ENCODE measurements at regions not wholly inside any gene's neighbourhood (a gene's known extent, or its start where the extent isn't known, plus 50 kb on each side); places are given as distances from the start of the nearest gene placed in this dataset.

DNA sequence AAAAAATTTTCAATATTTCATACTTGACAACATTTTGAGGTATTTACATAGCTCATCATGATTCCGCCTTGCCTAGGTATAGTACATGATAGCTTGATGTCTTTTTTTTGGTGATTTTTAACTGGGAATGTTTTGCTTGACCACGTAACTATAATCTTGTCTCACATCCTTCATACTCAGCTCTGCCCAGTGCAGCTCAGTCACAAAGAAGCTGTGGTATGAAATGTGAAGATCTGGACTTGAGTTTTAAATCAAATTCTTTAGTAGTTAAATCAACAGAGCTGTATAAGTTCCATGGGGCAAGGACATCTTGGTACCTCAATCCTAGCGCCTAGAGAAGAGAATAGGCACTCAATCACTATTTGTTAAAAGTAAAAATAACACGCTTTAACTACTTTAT lies 276.3 kb upstream of the DKK2 start:
- no peak for DNase-seq

- no peak for DNase-seq
Measured at GRCh38 chr4:107304699-107305286, 268.7 kb upstream of the DKK2 start.

- no peak for DNase-seq
Measured at GRCh38 chr4:107299646-107300045, 263.5 kb upstream of the DKK2 start.

GRCh38 chr4:107292979-107293378 lies 256.9 kb upstream of the DKK2 start:
- no peak for DNase-seq

DNA sequence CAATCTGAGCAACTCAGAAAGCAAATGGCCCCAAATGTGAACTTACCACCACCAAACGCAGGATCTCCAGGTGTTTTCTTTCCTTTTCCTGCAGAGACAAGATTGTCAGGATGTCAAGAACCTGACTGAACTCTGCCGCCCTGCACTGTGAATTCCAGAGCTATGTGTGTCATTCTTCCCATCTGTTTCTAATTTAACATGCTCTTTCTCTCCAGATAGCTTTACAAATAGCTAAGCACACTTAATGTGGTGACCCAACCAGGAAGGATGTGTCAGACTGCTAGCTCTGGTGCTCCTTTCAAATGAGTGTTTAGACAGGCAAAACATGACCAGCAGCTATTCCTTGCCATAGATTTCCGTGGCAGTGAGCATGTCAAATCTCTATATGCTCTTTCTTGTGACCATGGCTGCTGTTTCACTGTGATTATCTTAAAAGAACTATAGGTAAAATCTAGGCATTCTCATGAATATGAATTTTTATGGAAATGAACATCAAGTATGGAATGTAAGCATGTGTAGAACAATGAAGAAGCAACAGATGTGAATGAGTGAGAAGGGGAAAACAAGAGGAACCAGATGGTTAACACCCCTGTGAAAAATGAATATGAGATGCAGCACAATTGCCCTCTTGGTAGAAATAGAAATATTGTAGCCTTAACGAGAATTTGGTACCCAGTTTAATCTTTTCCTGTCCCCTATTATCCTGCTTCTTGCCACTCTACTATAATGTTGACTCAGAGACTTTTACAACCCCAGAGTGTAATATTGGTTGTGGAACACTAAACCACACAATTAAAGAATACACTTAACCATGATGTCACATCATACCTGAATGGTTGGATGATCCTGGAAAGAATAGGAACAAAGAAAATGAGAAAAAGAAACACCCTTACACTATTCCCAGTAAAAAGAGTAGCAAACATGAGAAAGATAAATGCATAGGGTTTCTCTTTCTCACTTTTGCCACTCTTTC lies 247.8 kb upstream of the DKK2 start:
- DNase-seq: no peak

GRCh38 chr4:107279733-107280132 lies 243.6 kb upstream of the DKK2 start:
- no peak for DNase-seq

DNA sequence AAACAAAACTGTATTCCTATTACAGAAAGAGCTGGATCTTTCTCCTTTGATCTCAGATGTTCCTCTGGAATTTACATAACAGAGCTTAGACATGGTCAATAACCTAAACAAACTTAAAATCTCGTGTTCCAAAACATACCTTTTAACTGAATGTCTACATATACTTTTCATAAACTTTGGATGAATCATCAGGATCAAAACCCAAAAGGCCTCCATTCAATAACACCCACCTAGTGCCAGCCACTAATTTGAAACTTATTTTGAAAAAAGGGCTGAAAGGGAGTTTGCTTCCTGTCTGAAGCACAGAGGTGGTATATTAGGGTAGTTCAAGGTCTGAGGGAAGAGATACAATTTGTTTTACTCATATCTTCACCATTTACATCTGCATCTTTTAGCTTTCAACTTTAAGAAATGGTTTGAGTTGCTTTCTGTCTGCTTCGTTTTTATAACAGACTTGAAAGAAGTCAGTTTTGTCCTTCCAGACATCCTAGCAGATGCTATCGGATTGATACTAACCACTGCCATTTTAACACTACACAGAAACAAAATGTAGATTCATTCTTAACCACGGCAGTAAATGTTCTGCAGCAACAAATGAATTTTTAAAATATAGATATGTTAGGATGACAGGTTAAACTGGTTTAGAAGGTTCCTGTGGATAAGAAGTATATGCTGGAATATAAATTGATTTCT lies 242.8 kb upstream of the DKK2 start:
- no peak for DNase-seq

- DNase-seq: no peak
Measured at GRCh38 chr4:107276052-107276451, 239.9 kb upstream of the DKK2 start.

DNA sequence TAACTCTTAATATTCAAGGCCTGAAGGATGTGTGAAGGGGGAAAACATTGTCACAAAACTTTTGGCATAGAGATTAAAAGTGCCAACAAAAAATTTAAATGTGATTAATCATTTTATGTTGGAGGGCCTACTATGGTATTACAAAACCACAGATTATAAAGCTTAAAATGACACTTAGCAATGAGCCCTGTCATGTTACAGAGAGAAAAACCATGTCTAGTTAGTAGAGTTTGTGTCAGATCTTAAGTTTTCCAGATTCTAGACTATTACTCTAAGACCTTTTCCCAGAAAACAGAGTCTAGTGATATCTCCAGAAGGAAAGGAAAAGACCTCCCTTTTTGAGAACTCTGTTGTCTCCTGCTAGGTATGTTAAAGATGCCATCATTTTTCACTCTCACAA lies 239.1 kb upstream of the DKK2 start:
- no peak for DNase-seq

DNA sequence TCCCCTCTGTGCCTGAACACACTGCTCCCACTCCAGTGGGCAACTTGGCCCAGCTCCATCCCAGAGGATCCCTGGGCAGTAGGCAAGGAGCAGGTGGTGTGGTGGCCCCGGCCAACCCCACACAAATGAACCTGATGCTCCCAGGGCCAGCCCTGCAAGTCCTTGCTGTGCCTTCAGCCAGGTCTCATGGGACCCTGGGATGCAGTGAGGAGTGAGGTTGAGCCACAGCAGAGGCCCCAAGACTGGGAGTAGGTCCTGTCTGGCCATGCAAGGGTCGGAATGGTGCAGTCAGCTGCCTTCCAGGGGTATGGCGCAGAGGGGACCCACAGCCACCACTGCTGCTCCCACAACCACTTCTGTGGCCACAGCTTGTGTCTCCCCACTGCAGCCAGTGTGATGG lies 234.5 kb upstream of the DKK2 start:
- DNase-seq: no peak

DNA sequence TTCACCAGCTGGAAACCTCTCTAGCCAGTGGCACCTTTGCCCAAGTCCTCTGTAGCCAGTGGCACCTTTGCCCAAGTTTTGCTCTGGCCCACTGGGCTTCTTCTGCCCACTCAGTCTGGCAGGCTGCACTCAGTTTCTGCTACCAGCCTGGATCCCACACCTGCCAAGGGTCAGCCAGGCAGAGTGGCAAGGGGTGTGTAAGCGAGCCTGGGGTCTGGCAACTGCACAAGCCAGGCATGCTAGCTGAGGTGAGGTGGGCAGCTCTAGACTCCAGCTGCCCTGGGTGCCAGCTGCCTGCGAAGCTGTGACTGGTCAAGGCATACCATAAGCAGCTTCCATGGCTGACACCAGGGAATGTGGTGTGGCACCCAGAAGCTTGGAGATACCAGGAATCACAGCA lies 233.1 kb upstream of the DKK2 start:
- no peak for DNase-seq

DNA sequence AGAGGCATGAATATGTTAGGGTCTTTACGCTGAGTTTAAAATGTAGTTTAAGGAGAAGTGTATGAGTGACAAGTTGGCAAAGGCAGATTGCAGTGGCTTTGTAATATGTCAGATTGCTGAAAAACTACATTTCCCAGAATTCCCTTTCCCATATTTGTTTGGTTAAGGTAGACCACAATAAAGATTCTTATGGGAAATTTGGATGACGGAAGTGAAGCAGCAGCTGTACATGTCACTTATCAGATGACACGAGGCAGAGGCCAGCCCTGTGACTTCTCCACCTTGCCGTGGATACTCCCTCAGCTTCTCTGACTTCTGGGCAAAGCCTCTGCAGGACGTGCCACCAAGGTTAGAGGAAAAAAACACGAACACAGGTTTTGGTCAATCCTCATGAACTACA lies 229.7 kb upstream of the DKK2 start:
- no peak for DNase-seq

DNA sequence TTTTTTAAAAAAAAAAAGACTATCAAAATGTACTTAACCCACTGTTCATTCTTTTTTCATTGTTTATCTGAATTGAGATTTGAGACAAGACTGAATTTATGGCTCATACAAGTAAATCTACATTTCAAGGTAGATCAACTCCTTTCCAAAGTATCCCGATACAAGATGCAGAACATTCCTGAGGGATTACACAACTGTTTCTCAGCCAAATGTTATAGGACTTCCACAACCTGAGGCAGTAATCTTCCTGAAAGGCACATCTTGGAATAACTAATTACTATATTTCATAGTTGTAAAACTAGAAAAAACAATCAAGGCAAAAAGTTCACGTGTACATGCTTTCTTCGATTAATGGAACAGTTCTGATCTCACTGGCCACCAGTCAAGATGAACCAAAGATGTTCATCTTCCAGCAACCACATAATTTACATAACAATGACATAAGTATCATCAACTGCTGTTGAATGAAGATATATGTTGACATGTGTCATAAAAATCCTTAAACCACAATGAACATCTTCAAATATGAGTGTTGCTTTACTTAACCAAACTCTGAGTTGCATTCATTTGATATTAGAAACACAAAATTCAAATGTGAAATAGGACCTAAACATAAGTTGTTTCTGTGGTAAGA lies 225.2 kb upstream of the DKK2 start:
- no peak for DNase-seq

DNA sequence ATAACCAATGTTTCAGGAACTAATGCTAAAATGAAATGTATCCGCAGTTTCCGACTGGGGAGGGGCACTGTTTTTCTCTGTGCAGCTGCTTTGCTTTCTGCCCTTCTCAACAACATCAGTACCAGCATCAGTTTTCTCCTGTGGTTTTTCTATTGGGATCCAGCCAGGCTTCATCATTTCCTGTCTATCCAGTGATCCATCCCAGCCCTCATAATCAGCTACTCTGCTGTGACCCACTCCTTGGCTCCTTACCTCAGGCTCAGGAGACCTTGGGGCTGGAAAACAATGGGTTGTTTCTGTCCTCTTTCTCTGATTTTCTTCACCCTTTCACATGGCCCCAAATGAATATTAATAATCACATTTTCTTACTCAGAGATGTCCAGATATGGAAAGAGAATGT lies 222.2 kb upstream of the DKK2 start:
- no peak for DNase-seq

DNA sequence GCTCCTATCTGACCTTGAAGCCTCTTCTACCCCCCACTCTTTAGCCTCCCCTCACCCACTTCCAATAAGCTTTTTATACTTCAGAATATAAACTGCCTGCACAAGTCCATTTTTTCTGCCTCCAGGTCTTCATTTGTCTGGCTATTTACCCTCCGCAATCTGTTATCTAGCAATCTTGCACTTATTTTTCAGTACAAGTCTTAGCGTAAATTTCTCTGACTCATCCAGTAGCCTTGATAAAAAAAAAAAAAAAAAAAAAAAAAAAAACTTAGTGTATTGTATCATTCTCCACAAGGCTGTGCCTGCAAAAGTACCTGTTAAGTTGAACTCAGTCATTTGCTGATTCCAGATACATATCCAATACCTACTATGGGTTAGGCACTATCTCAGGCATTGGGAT lies 219.5 kb upstream of the DKK2 start:
- DNase-seq: no peak

- no peak for DNase-seq
Measured at GRCh38 chr4:107255114-107255513, 219.0 kb upstream of the DKK2 start.

- DNase-seq: no peak
Measured at GRCh38 chr4:107253579-107254068, 217.5 kb upstream of the DKK2 start.

- DNase-seq: no peak
Measured at GRCh38 chr4:107253090-107253489, 217.0 kb upstream of the DKK2 start.

DNA sequence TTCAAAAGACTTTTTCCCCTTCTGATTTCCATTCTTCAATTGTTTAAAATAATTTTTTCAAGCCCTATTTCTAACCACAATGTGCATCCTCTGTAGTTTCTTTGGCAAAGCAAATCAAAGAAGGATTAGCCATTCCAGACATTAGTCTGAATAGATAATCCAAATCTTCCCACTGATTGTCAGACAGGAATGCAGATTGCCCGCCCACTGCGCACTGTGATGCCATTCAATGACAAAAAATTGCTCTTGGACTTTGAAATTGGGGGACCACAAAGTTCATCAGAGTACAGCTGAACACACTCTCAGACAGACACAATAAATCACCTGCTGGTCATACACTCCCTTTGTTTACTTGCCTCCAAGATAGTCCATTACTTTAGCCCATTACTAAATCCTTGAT lies 216.5 kb upstream of the DKK2 start:
- DNase-seq: no peak

GRCh38 chr4:107248571-107248970 lies 212.5 kb upstream of the DKK2 start:
- no peak for DNase-seq

GRCh38 chr4:107247738-107248137 lies 211.6 kb upstream of the DKK2 start:
- DNase-seq: no peak

- DNase-seq: no peak
Measured at GRCh38 chr4:107246761-107247160, 210.6 kb upstream of the DKK2 start.

GRCh38 chr4:107243141-107243781 lies 207.1 kb upstream of the DKK2 start:
- DNase-seq: no peak

Measured in MV-4-11 (cell line).